ENCODE measurements at regions not wholly inside any gene's neighbourhood (a gene's known extent, or its start where the extent isn't known, plus 50 kb on each side); places are given as distances from the start of the nearest gene placed in this dataset.

GRCh38 chr13:107817647-107818287 lies 397.6 kb downstream of the LIG4 start:
- H3K4me3 Mint-ChIP-seq = no peak overlapping the region
- peaks cover 11% of the 10 kb centered on the region for H3K27me3 Mint-ChIP-seq (ENCODE audit: low read depth)
- no peak for TF ChIP-seq CTCF (IDR thresholded peaks at IDR 0.05; ENCODE audit: unreplicated experiment)
- H3K27ac Mint-ChIP-seq = no peak overlapping the region
- no peaks in the 10 kb centered on the region for H3K36me3 Mint-ChIP-seq
- peaks cover 8% of the 10 kb centered on the region for H3K4me1 Mint-ChIP-seq
- no peaks in the 10 kb centered on the region for H3K9me3 Mint-ChIP-seq
- DNase-seq (ENCODE audit: low spot score in 2 of 2, unreplicated experiment in 2 of 2) = no peak

- H3K9me3 Mint-ChIP-seq = no peaks in the 10 kb centered on the region
- H3K4me3 Mint-ChIP-seq = no peak overlapping the region
- no peak overlapping the region for H3K27ac Mint-ChIP-seq
- H3K36me3 Mint-ChIP-seq = no peaks in the 10 kb centered on the region
- TF ChIP-seq CTCF (IDR thresholded peaks at IDR 0.05; ENCODE audit: unreplicated experiment) = no peak
- peaks cover 6% of the 10 kb centered on the region for H3K27me3 Mint-ChIP-seq (ENCODE audit: low read depth)
- no peak for DNase-seq (ENCODE audit: low spot score in 2 of 2, unreplicated experiment in 2 of 2)
- H3K4me1 Mint-ChIP-seq = peaks cover 4% of the 10 kb centered on the region
Measured at GRCh38 chr13:107812014-107812412, 403.3 kb downstream of the LIG4 start.

GRCh38 chr13:107811233-107812013 lies 403.9 kb downstream of the LIG4 start:
- Mint-ChIP-seq H3K27me3 (ENCODE audit: low read depth) (peaks cover 6% of the 10 kb centered on the region), H3K27ac (no peak overlapping the region), H3K4me1 (peaks cover 4% of the 10 kb centered on the region), H3K4me3 (no peak overlapping the region), H3K9me3 (no peaks in the 10 kb centered on the region), H3K36me3 (no peaks in the 10 kb centered on the region)
- TF ChIP-seq CTCF (IDR thresholded peaks at IDR 0.05; ENCODE audit: unreplicated experiment) = no peak
- DNase-seq (ENCODE audit: low spot score in 2 of 2, unreplicated experiment in 2 of 2) = no peak

- no peak for TF ChIP-seq CTCF (IDR thresholded peaks at IDR 0.05; ENCODE audit: unreplicated experiment)
- H3K36me3 Mint-ChIP-seq = no peaks in the 10 kb centered on the region
- peaks cover 4% of the 10 kb centered on the region for H3K4me1 Mint-ChIP-seq
- DNase-seq (ENCODE audit: low spot score in 2 of 2, unreplicated experiment in 2 of 2) = no peak
- H3K27ac Mint-ChIP-seq = no peak overlapping the region
- no peaks in the 10 kb centered on the region for H3K9me3 Mint-ChIP-seq
- H3K4me3 Mint-ChIP-seq = no peak overlapping the region
- peaks cover 1% of the 10 kb centered on the region for H3K27me3 Mint-ChIP-seq (ENCODE audit: low read depth)
Measured at GRCh38 chr13:107809125-107809524, 406.2 kb downstream of the LIG4 start.

- H3K4me1 Mint-ChIP-seq = peaks cover 4% of the 10 kb centered on the region
- no peak overlapping the region for H3K27ac Mint-ChIP-seq
- DNase-seq (ENCODE audit: low spot score in 2 of 2, unreplicated experiment in 2 of 2) = no peak
- peaks cover 1% of the 10 kb centered on the region for H3K27me3 Mint-ChIP-seq (ENCODE audit: low read depth)
- no peak overlapping the region for H3K4me3 Mint-ChIP-seq
- no peaks in the 10 kb centered on the region for H3K9me3 Mint-ChIP-seq
- TF ChIP-seq CTCF (IDR thresholded peaks at IDR 0.05; ENCODE audit: unreplicated experiment) = no peak
- H3K36me3 Mint-ChIP-seq = no peaks in the 10 kb centered on the region
Measured at GRCh38 chr13:107808389-107808788, 406.9 kb downstream of the LIG4 start.
